GM19324 (cell line): ENCODE measurements at regions not wholly inside any gene's neighbourhood (a gene's known extent, or its start where the extent isn't known, plus 50 kb on each side); places are given as distances from the start of the nearest gene placed in this dataset.
"Not testable (repeated sequence)": the region's sequence is repeated elsewhere in the genome, so short reads cannot be mapped to it uniquely, and the experiment has no call there.

Source experiments
- ATAC-seq: cut with Tn5 transposase; IDR thresholded peaks from one replicate; pipeline ENCODE4 v1.9.1; 2021; ENCODE audit warnings: mild to moderate bottlenecking, moderate library complexity; ENCODE audit not compliant: unreplicated experiment, low FRiP score

DNA sequence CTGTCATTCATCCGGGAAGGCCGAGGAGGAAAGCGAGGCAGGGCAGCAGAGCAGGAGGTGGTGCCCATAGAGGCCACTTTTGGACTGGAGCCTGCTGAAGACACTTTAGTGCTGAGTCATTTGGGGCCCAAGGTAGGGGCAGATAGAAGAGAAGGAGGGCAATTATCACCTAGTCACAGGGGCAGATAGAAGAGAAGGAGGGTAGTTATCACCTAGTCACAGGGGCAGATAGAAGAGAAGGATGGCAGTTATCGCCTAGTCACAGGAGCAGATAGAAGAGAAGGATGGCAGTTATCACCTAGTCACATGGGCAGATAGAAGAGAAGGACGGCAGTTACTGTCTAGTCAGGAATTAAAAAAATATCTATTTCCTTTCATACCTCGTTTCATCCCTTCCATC, 1372.6 kb downstream of the FOXD4L5 start:
- not testable (repeated sequence) for ATAC-seq

DNA sequence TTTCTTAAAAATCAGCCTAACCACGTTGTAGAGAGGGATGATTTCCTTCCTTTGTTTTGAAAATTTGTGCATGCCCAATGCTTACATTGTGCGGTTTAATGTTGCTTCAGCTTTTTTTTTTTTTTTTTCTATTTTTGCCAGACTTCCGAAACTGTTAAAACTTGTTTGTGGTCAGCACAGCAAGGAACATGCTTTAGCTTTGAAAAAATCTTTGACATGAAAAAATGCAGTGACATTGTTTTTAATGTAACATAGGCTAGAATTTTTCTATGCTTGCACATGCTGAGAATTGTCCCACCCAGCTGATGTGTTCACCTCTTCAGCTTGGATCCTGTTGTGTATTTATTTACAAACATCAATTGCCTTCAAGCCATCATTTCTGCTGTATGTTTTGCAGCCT, 1375.9 kb downstream of the FOXD4L5 start:
- not testable (repeated sequence) for ATAC-seq

DNA sequence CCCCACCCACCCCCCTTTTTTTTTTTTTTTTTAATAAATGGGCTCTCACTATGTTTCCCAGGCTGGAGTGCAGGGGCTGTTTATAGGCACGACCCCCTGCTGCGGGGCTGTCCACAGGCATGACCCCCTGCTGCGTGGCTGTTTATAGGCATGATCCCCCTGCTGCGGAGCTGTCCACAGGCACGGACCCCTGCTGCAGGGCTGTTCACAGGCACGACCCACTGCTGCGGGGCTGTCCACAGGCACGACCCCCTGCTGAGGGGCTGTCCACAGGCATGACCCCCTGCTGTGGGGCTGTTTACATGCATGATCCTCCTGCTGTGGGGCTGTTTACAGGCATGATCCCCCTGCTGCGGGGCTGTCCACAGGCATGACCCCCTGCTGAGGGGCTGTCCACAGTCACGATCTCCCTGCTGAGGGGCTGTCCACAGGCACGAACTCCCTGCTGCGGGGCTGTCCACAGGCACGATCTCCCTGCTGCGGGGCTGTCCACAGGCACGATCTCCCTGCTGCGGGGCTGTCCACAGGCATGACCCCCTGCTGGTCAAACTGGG, 1385.3 kb downstream of the FOXD4L5 start:
- not testable (repeated sequence) for ATAC-seq

DNA sequence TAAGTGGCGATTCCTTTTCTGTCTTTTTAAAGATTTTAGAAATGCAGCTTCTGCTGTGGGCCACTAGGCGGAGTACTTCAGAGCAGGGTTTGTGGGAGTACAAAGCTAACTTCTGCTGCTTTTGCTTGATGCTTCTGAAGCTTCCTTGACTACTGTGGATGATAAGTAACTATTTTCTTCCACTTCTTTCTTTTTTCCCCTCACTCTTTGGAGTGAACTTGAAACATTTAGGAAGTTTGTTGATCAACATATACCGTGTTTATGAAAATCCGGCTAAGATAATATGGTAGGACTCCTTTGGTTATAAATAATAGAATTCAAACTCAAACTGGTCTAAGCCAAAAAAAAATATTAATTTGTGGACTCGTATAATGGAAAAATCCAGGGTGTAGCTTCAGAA, 1403.6 kb downstream of the FOXD4L5 start:
- not testable (repeated sequence) for ATAC-seq

DNA sequence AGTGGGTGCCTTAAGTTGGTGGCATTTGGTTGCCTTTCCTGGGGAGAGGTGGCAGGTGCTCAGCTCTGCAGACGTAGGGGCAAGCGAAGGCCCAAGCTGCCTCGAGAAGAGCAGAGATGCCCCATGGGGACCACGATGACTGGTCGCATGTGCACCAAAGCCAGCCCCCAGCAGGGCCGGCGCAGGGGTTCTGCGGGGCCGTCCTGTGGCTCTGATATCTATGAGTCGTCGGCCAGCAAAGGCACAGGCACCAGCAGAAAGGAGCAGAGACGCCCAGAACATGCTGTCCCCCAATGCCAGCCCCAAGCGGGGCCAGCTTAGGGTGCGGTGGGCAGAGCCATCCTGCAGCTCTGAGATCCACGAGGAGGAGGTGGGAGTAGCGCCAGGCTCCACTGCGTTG, 1408.6 kb downstream of the FOXD4L5 start:
- ATAC-seq = not testable (repeated sequence)

DNA sequence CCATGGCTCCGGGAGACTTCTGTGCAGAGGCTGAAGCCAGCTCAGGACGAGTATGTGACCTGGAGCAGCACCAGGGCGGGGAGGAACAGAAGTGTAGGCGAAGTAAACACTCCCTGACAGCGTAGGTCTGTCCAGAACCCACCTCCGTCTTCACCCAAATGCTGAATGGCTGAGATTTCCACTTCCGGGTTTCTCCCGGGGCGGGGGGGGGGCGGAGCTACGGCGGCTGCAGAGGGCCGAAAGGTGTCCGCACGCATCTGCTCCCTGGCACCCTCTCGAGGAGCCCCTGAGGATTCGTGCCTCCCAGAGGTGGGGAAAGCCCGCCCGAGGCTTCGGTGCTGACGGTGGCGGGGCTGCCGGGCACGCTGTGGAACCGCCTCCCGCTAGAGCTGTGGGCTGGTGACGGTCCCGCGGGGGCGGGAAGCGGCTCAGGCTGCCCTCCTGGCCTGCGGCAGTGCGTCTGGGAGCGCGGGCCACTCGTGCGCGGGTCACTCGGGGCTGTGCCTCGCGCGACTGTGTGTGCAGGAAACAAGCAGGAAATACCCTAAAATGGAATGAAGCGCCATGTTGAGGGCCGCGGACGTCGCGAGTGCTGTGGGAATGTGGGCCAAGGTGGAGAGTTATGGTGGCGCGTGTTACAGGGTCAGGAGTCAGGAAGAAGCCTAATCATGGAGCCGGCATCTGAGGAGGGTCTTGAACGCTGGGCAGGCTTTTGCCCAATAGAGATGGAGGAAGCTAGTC, 1425.4 kb downstream of the FOXD4L5 start:
- no peak for ATAC-seq

DNA sequence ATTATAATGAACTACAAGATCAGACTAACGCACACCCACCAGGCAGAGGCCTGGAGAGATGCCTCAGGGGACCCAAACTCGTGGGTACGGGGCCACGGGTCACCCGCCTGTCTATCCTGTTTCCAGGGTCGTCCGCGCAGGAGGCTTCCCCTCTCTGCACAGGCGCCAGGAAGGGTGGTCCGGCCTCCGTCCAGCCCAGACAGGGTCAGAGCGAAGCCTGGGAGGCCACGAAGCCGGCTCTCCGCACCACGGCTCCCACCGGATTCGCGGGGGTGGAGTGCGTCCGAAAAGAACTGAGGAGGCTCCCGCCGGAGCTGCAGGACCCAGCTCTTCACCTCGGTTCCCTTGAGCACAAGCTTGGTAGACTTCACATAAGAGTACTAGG, 1425.9 kb downstream of the FOXD4L5 start:
- ATAC-seq = not testable (repeated sequence)

DNA sequence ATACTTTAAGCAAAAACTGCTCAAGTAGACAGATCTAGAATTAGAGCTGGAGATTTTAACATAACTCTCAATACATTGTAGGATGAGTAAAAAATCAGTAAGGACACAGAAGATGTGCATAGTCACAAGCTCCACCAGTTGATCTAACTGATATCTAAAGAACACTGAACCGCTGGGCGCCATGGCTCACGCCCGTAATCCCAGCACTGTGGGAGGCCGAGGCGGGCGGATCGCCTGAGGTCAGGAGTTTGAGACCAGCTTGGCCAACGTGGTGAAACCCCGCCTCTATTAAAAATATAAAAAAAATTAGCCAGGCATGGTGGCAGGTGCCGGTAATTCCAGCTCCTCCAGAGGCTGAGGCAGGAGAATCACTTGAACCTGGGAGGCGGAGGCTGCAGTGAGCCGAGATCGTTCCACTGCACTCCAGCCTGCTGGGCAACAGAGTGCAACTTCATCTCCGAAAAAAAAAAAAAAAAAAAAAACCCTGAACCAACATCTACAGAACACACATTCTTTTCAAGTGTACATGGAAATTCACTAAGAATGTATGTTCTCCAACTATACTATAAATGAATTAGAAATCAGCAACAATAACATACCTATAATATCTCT, 1431.8 kb downstream of the FOXD4L5 start:
- not testable (repeated sequence) for ATAC-seq

DNA sequence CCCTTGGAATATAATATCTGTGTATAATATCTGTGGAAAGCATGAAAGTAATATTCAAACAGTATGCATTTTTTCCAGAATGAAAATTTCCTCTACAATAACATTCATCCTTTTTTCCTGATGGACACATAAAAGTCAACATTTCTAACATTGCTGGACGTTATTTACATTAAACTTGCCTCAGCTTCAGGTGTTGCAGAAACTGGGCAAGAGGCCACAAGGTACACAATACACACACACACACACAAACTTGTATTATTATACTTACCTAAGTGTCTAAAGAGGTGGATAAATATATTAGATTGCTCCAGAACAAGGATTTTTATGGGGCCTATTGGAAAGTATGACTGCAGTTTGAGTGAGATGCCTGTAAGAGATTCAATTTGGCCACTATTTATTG, 1460.2 kb downstream of the FOXD4L5 start:
- not testable (repeated sequence) for ATAC-seq

DNA sequence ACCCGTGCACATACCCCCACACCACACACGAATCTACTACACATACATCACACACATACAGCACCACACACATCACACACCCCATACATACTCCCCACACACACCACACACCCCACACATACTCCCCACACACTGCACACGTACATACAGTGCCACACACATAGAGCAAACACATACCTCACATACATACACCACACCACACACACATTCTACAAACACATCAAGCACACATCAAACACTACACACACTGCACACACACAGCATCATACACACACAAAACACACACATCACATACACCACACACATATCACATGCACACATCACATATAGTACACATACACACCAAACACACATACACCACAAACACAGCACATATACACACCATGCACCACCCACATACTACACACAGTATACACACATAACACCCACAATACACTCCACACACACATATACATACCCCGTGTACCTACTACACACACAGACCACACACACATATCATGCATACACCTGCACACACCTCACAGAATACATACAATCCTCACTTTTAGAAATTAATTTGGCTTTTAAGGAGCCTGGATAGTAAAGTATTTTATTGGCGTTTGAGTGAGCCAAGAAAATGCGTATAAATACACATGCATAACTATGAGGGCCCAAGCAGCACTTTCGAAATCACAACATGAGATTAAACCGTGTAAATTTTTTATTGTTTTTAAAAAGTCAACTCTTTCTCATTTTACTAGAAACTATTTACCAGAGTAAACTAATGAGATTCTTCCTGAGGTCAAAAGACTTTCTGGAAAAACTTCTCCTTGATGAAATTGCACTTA, 1461.4 kb downstream of the FOXD4L5 start:
- ATAC-seq = peak; percentile 61

DNA sequence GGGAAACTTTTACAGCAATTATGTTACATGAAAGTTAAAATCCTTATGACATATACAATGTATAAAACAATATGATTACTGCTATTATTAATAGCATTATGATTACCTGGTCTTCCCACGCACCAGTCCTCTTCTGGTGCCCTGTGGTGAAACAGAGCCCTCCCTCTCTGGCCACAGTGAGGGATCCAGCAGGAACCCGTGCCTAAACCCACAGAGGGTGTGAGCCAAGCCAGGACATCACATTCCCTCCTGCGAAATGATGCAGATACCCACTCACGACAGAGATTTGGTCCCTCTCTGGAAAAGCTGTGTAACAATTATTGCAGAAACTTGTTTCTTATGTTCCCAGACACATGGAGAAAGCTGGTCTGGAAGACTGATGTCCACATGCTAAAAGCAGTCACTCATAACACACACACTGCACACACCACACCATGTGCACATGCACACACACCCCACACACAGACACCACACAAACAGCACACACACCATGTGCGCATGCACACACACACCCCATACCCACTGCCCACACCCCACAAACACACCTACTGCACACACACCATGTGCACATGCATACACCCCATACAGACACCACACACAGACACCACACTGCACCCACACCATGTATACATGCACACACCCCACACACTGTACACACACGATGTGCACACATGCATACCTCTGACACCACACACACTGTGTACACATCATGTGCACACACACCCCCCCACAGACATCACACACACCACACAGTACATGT, 1462.2 kb downstream of the FOXD4L5 start:
- not testable (repeated sequence) for ATAC-seq

DNA sequence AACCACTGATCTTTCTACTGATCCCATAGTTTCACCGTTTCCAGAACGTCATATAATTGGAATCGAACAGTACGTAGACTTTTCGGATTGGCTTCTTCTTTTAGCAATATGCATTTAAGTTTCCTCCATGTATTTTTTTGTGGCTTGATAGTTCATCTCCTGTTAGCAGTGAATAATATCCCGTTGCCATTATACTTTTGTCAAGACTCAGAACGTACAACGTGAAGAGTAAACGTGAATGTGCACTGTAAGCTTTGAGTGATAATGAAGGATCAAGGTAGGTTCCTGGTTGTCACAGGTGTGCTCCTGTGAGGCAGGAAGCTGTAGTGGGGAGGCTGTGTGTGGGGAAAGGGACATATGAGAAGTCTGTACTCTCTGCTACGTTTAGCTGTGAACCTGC, 1463.7 kb downstream of the FOXD4L5 start:
- ATAC-seq = not testable (repeated sequence)

DNA sequence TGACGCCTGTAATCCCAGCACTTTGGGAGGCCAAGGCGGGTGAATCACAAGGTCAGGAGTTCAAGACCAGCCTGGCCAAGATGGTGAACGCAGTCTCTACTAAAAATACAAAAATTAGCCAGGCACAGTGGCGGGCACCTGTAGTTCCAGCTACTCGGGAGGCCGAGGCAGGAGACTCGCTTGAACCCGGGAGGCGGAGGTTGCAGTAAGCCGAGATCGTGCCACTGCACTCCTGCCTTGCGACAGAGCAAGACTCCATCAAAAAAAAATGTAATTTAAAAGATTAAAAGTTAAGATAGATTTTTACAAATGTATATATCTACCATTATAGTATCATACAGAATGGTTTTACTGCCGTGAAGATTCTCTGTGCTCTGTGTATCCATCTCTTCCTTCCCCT, 1464.1 kb downstream of the FOXD4L5 start:
- not testable (repeated sequence) for ATAC-seq

DNA sequence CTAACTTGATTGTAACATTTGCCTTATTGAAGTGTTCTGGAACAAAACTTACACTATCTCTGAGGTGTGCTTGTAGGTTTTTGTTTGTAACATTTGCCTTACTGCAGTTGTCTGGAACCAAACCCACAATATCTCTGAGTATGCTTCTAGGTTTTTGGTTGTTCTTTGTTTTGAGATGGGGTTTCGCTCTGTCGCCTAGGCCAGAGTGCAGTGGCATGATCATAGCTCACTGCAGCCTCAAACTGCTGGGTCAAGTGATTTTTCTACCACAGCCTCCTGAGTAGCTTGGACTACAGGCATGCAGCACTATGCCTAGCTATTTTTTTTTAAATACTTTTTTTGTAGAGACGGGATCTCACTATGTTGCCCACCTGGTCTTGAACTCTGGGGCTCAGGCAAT, 1464.6 kb downstream of the FOXD4L5 start:
- ATAC-seq = not testable (repeated sequence)

DNA sequence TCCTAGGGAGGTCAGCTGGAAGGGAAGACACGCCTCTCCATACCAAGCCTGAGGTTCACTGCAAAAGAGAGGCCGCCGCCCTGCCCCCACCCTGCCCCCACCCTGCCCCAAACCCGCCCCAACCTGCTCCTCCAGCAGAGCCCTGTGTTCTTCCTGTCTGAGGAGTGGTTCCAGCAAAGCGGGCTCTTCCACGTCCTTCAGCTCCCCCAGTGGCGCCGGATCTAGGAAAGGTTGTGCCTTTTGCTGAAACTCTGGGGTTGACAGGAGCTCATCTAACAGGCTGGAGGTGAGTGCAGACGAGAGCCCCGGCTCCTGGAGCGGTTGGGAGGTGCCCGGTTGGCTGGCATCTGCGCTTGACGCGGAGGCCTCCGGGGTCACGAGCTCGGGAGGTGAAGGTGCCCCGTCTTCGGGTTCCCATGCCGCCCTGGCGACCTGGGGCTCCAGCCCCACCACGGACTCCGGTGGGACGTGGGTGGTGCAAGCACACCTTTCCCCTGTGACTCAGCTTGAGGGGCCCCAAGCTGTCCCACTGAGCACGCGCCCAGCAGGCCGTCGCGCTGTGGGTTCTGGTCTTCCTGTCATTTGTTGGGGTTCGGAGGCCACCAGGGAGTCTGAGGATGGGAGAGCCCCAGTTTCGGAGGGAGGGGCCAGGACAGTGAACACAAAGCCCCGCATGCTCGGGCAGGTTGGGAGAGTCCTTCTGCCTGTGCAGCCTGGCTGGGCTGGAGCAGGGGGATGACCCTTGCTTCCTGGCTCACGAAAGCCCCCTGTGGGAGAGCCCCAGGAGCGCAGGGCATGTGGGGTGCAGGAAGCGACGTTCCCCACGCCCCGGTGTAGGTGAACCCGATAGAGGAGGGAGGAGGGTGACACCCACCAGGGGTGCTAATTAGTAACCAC, 1467.1 kb downstream of the FOXD4L5 start:
- ATAC-seq = peak; percentile 71

DNA sequence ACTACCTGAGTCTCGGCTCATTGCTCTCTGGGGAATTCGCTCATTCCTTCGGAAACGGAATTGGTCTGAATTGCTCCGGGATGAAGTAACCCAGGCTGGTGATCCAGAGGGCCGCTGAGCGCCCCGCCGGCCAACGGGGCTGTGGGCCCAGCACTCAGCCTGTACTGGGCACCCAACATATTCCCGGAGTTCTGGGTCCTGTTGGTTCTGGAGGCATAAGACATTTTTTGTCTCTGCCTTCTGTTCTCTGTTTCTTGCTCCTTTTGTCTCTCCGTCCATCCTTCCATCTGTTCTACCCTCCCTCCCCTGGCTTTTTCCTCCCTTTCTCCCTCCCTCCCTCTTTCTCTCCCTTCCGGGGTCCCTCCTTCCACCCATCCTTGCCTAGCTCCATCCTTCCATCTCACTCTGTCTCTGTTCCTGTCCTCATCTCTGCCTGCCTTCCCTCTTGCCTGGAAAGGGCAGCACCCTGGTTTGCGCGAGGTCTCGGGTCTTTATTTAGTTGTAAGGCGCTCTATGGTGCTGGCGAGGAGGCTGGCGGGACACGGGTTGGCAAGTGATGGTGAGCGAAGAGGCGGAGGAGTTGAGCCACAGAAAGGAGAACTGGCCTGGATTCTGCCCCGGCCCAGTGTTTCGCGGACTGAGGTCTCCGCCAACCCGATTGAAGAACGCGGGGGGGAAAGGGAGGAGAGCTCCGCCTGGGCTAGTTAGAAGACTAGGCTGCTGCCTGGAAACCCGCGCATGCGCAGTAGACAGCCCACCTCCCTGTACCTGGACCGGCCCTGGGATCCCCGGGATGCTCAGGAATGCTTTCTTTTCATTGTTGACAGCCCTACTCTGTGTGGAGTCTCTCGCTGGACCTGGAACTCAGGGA, 1468.0 kb downstream of the FOXD4L5 start:
- peak; percentile 70 for ATAC-seq

DNA sequence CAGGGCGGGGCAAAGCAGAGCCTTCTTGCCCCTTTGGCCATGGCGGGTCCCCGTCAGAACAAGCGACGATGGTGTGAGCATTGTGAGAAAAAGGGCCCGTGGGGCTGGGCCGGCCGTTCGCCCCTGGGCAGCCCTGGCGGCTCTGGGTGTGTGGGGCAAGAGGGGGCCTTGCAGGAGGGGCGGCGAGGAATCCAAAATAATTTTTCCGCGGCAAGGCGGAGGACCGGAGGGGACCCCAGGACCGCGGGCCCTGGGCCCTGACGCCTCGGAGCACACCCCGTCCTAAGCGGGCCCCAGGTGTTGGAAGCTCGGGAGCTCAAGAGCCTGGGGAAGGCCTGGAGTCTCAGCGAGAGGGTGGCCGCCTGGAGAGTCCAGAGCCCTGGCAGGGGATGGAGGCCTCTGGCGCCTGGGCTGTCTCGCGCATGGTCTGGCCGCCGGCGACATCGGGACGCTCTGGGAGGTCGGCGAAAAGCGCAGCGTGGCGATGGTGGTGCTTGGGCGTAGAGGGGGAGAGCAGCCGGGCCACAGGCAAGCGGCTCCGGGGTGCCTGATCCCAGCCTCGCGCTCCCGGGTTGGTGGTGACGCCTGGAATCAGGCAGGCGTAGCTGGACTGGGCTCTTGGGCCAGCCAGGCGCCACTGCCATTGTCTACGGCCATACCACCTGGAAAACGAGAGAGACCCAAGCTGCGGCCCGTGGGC, 1469.9 kb downstream of the FOXD4L5 start:
- not testable (repeated sequence) for ATAC-seq
